MM.1S (cell line): ENCODE measurements at regions not wholly inside any gene's neighbourhood (a gene's known extent, or its start where the extent isn't known, plus 50 kb on each side); places are given as distances from the start of the nearest gene placed in this dataset.

Source experiments
- DNase-seq: peaks from one replicate; pipeline ENCODE4 v3.0.0-alpha.2; 2015
- H2AFZ ChIP-seq: fragments of 300-600 bp; sonication (generic); 2 replicates; pipeline ENCODE4 v1.6.0; 2016; ENCODE audit warnings: antibody characterized with exemption, low read length
- H3F3A ChIP-seq: fragments of 300-600 bp; sonication (generic); 2 replicates; pipeline ENCODE4 v1.6.1; 2016; ENCODE audit warnings: mild to moderate bottlenecking, antibody characterized with exemption, low read length, moderate library complexity, mixed read lengths; ENCODE audit not compliant: insufficient read depth
- H3K27ac ChIP-seq: fragments of 300-600 bp; sonication (generic); 2 replicates; pipeline ENCODE4 v1.5.1; 2016; ENCODE audit warnings: mild to moderate bottlenecking, low read length
- H3K27me3 ChIP-seq: fragments of 300-600 bp; sonication (generic); replicated peaks from 2 replicates; pipeline ENCODE4 v1.6.0; 2016; ENCODE audit warnings: low read length; ENCODE audit not compliant: insufficient read depth
- H3K36me3 ChIP-seq: fragments of 300-600 bp; sonication (generic); replicated peaks from 2 replicates; pipeline ENCODE4 v1.6.1; 2016; ENCODE audit warnings: mild to moderate bottlenecking, low read length, mixed read lengths; ENCODE audit not compliant: insufficient read depth
- H3K4me1 ChIP-seq: fragments of 300-600 bp; sonication (generic); 2 replicates; pipeline ENCODE4 v1.6.1; 2016; ENCODE audit warnings: low read length, mixed read lengths
- H3K4me2 ChIP-seq: fragments of 300-600 bp; sonication (generic); 2 replicates; pipeline ENCODE4 v1.6.0; 2016; ENCODE audit warnings: low read depth, low read length
- H3K4me3 ChIP-seq: fragments of 300-600 bp; sonication (generic); 2 replicates; pipeline ENCODE4 v1.5.1; 2016; ENCODE audit warnings: low read length, mixed read lengths
- H3K79me2 ChIP-seq: fragments of 300-600 bp; sonication (generic); 2 replicates; pipeline ENCODE4 v1.6.1; 2016; ENCODE audit warnings: mixed run types, low read length, mixed read lengths
- H3K9ac ChIP-seq: fragments of 300-600 bp; sonication (generic); 2 replicates; pipeline ENCODE4 v1.6.1; 2016; ENCODE audit warnings: low read length, mixed read lengths
- H3K9me2 ChIP-seq: fragments of 300-600 bp; sonication (generic); replicated peaks from 2 replicates; pipeline ENCODE4 v1.6.1; 2016; ENCODE audit warnings: mild to moderate bottlenecking, low read length, mixed read lengths; ENCODE audit not compliant: insufficient read depth
- H3K9me3 ChIP-seq: fragments of 300-600 bp; sonication (generic); replicated peaks from 2 replicates; pipeline ENCODE4 v1.6.1; 2016; ENCODE audit warnings: mild to moderate bottlenecking, low read length, mixed read lengths; ENCODE audit not compliant: insufficient read depth
- H4K20me1 ChIP-seq: fragments of 300-600 bp; sonication (generic); 2 replicates; pipeline ENCODE4 v1.6.1; 2016; ENCODE audit warnings: mild to moderate bottlenecking, low read length, moderate library complexity, mixed read lengths; ENCODE audit not compliant: insufficient read depth
- EZH2 ChIP-seq: fragments of 300-600 bp; sonication (generic); optimal IDR thresholded peaks from 2 replicates; pipeline ENCODE3; 2017; ENCODE audit warnings: low read depth, mild to moderate bottlenecking, antibody characterized with exemption, low read length, mixed read lengths
- EZH2phosphoT487 ChIP-seq: fragments of 300-600 bp; sonication (generic); IDR thresholded peaks from 2 replicates; pipeline ENCODE4 v1.6.1; 2018; ENCODE audit warnings: antibody characterized with exemption, low read length
- TF ChIP-seq, protein P1 (sequence below): fragments of 300-600 bp; sonication (generic); IDR thresholded peaks from 2 replicates; pipeline ENCODE4 v1.5.1; 2016; ENCODE audit warnings: antibody characterized with exemption, low read length, mixed read lengths

DNA sequence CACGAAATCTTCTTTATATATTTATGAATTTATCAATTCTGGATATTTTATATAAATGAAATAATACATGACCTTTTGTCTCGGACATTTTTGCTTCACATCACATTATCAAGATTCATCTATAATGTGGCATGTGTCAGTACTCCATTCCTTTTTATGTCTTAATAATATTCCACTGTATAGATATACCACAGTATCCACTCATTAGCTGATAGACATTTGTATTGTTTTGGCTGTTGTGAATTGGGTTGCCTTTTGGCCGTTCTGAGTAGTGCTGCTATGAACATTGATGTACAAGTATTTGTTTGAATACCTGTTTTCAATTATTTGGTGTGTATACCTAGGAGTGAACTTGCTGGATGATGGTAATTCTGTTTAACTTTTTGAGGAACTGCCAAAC, 323.8 kb upstream of the CA10 start:
- Histone ChIP-seq H3K27ac (no peak overlapping the region), H4K20me1 (no peaks in the 10 kb centered on the region), H3K9me3 (no peaks in the 10 kb centered on the region), H3K4me3 (no peak overlapping the region), H3K9me2 (no peaks in the 10 kb centered on the region), H3F3A (no peaks in the 10 kb centered on the region), H3K4me2 (no peak overlapping the region), H3K27me3 (no peaks in the 10 kb centered on the region), H3K9ac (no peak overlapping the region), H3K4me1 (no peaks in the 10 kb centered on the region), H3K36me3 (no peaks in the 10 kb centered on the region), H2AFZ (no peak overlapping the region), H3K79me2 (no peaks in the 10 kb centered on the region)
- DNase-seq: no peak
- TF ChIP-seq EZH2: no peak
- TF ChIP-seq, protein P1, sequence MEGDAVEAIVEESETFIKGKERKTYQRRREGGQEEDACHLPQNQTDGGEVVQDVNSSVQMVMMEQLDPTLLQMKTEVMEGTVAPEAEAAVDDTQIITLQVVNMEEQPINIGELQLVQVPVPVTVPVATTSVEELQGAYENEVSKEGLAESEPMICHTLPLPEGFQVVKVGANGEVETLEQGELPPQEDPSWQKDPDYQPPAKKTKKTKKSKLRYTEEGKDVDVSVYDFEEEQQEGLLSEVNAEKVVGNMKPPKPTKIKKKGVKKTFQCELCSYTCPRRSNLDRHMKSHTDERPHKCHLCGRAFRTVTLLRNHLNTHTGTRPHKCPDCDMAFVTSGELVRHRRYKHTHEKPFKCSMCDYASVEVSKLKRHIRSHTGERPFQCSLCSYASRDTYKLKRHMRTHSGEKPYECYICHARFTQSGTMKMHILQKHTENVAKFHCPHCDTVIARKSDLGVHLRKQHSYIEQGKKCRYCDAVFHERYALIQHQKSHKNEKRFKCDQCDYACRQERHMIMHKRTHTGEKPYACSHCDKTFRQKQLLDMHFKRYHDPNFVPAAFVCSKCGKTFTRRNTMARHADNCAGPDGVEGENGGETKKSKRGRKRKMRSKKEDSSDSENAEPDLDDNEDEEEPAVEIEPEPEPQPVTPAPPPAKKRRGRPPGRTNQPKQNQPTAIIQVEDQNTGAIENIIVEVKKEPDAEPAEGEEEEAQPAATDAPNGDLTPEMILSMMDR: no peak

DNA sequence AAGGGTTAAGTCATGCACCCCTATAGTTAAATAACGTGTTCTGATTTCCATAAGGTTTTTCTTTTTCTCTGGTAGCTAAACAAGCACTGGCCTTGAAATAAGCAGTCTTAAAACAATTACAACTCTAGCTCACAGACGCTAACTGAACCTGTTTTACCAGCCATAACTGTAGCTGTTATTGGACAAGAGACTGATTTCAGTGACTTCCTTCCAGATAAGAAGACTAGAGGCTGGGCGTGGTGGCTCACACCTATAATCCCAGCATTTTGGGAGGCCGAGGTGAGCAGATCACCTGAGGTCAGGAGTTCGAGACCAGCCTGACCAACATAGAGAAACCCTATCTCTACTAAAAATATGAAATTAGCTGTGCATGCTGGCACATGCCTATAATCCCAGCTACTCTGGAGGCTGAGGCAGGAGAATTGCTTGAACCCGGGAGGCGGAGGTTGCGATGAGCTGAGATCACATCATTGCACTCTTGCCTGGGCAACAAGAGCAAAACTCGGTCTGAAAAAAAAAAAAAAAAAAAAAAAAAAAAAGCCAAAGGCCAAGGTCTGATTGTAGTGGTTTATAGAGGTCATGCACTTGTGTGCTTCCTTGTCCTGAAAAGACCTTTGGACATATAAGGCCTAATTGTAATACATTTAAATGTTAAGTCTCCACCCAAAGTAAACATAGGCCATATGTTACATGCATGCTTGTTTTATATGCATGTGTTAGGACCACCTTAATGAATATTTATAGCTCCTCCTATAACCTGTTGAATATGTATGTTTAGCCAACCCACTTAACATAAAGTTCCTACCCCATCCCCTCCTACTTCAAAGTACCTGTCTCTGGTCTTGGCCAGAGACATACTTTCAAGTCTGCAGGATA, 319.5 kb upstream of the CA10 start:
- TF ChIP-seq, protein P1: no peak
- TF ChIP-seq EZH2 (no peak), EZH2phosphoT487 (no peak)
- H3K9ac ChIP-seq: no peak overlapping the region

DNA sequence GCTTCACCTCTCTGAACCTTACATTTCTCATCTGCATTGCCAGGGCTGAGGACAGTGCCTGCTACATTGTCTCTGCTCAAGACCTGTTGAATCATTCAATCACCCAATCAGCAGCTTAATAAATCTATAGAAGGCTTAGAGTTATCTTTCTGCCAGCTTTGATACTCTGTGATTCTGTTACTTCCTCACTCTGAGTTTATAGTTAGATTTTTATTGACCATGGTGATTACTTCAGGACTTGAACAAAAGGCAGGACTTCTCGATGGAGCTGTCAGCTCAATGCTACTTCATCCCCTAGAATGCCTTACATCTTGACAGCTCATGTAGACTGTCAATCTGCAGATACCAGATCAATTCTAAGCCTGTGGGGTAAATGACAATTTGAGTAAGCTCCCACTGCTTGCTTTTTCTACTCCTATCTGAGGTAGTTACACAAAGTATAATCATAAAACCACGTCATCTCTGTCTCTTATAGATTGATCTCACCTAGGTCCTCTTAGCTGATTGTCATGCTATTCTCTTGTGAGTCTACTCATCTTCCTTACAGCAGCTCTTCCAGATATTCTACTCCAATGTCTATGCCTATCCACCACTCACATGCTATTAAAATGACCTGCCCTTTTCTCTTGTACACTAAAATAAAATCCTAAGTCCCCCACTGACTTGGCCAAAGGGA, 318.3 kb upstream of the CA10 start:
- no peak overlapping the region for H3K4me3 ChIP-seq
- TF ChIP-seq EZH2: no peak
- TF ChIP-seq, protein P1: no peak
- no peak for TF ChIP-seq EZH2phosphoT487
- H3K4me2 ChIP-seq: no peak overlapping the region
- H3F3A ChIP-seq: no peaks in the 10 kb centered on the region
- H2AFZ ChIP-seq: no peak overlapping the region
- no peaks in the 10 kb centered on the region for H3K36me3 ChIP-seq
- H3K9me2 ChIP-seq: no peaks in the 10 kb centered on the region
- DNase-seq: no peak
- no peaks in the 10 kb centered on the region for H3K79me2 ChIP-seq
- H3K9me3 ChIP-seq: no peaks in the 10 kb centered on the region
- H3K27ac ChIP-seq: no peak overlapping the region
- H3K9ac ChIP-seq: no peak overlapping the region
- no peaks in the 10 kb centered on the region for H3K4me1 ChIP-seq
- no peaks in the 10 kb centered on the region for H4K20me1 ChIP-seq
- no peaks in the 10 kb centered on the region for H3K27me3 ChIP-seq

More for the DNA sequence above, 319.5 kb upstream of the CA10 start:
- Histone ChIP-seq H3K27me3 (no peaks in the 10 kb centered on the region), H3K4me1 (no peaks in the 10 kb centered on the region), H3K9me2 (no peaks in the 10 kb centered on the region), H3K4me3 (no peak overlapping the region), H4K20me1 (no peaks in the 10 kb centered on the region), H3K36me3 (no peaks in the 10 kb centered on the region), H3K9me3 (no peaks in the 10 kb centered on the region), H3K27ac (no peak overlapping the region), H3K79me2 (no peaks in the 10 kb centered on the region), H3F3A (no peaks in the 10 kb centered on the region), H3K4me2 (no peak overlapping the region), H2AFZ (no peak overlapping the region)
- DNase-seq: no peak
